ENCODE measurements at regions not wholly inside any gene's neighbourhood (a gene's known extent, or its start where the extent isn't known, plus 50 kb on each side); places are given as distances from the start of the nearest gene placed in this dataset.

GRCh38 chr11:71326328-71326940 lies 74.1 kb upstream of the SHANK2 start:
- TF ChIP-seq CTCF (IDR thresholded peaks at IDR 0.05; ENCODE audit: insufficient read depth, low read length, poor library complexity, severe bottlenecking): no peak
- DNase-seq (ENCODE audit: low read depth): no peak
- H3K4me3 ChIP-seq (ENCODE audit: low read depth, low read length): no peak overlapping the region
- H3K27me3 ChIP-seq (ENCODE audit: control insufficient read depth, insufficient read depth, low read length): no peaks in the 10 kb centered on the region
- H3K36me3 ChIP-seq (ENCODE audit: control insufficient read depth, insufficient read depth, low read length): no peaks in the 10 kb centered on the region

GRCh38 chr11:71325418-71326327 lies 73.3 kb upstream of the SHANK2 start:
- no peak for DNase-seq (ENCODE audit: low read depth)
- no peaks in the 10 kb centered on the region for H3K27me3 ChIP-seq (ENCODE audit: control insufficient read depth, insufficient read depth, low read length)
- TF ChIP-seq CTCF (IDR thresholded peaks at IDR 0.05; ENCODE audit: insufficient read depth, low read length, poor library complexity, severe bottlenecking): no peak
- H3K4me3 ChIP-seq (ENCODE audit: low read depth, low read length): no peak overlapping the region
- no peaks in the 10 kb centered on the region for H3K36me3 ChIP-seq (ENCODE audit: control insufficient read depth, insufficient read depth, low read length)

- no peak for TF ChIP-seq CTCF (IDR thresholded peaks at IDR 0.05; ENCODE audit: insufficient read depth, low read length, poor library complexity, severe bottlenecking)
- Histone ChIP-seq H3K27me3 (ENCODE audit: control insufficient read depth, insufficient read depth, low read length) (no peaks in the 10 kb centered on the region), H3K36me3 (ENCODE audit: control insufficient read depth, insufficient read depth, low read length) (no peaks in the 10 kb centered on the region), H3K4me3 (ENCODE audit: low read depth, low read length) (no peak overlapping the region)
- DNase-seq (ENCODE audit: low read depth): no peak
Observed at GRCh38 chr11:71324788-71325417, 72.5 kb upstream of the SHANK2 start.

GRCh38 chr11:71323876-71324526 lies 71.6 kb upstream of the SHANK2 start:
- no peak for TF ChIP-seq CTCF (IDR thresholded peaks at IDR 0.05; ENCODE audit: insufficient read depth, low read length, poor library complexity, severe bottlenecking)
- H3K36me3 ChIP-seq (ENCODE audit: control insufficient read depth, insufficient read depth, low read length): no peaks in the 10 kb centered on the region
- no peaks in the 10 kb centered on the region for H3K27me3 ChIP-seq (ENCODE audit: control insufficient read depth, insufficient read depth, low read length)
- H3K4me3 ChIP-seq (ENCODE audit: low read depth, low read length): no peak overlapping the region
- no peak for DNase-seq (ENCODE audit: low read depth)

- TF ChIP-seq CTCF (IDR thresholded peaks at IDR 0.05; ENCODE audit: insufficient read depth, low read length, poor library complexity, severe bottlenecking): no peak
- no peak for DNase-seq (ENCODE audit: low read depth)
Observed at GRCh38 chr11:71322861-71323582, 70.6 kb upstream of the SHANK2 start.

More at GRCh38 chr11:71322861-71323582, 70.6 kb upstream of the SHANK2 start:
- H3K36me3 ChIP-seq (ENCODE audit: control insufficient read depth, insufficient read depth, low read length): no peaks in the 10 kb centered on the region
- no peak overlapping the region for H3K4me3 ChIP-seq (ENCODE audit: low read depth, low read length)
- no peaks in the 10 kb centered on the region for H3K27me3 ChIP-seq (ENCODE audit: control insufficient read depth, insufficient read depth, low read length)
